GM23338 (cell line): ENCODE measurements at regions not wholly inside any gene's neighbourhood (a gene's known extent, or its start where the extent isn't known, plus 50 kb on each side); places are given as distances from the start of the nearest gene placed in this dataset.
A peak's percentile ranks its signal among the peaks of the same experiment; 100 is the strongest.

ENCODE experiments used
- ATAC-seq: fragments of 200-7000 bp; cut with Tn5 transposase; 3 replicates; pipeline ENCODE4 v1.9.1; 2020
- DNase-seq: peaks from one replicate; pipeline ENCODE4 v3.0.0-alpha.2; 2015; ENCODE audit warnings: low spot score
- H2AFZ ChIP-seq: fragments of 200-600 bp; sonication (generic); 2 replicates; pipeline ENCODE4 v1.8.0; 2016; ENCODE audit warnings: antibody characterized with exemption, mild to moderate bottlenecking, moderate library complexity
- H3F3A ChIP-seq: fragments of 200-600 bp; sonication (generic); replicated peaks from 2 replicates; pipeline ENCODE4 v1.8.0; 2017; ENCODE audit warnings: antibody characterized with exemption, mixed run types, low read depth
- H3K27ac ChIP-seq: fragments of 200-600 bp; sonication (generic); 2 replicates; pipeline ENCODE4 v1.6.1; 2016; ENCODE audit warnings: low read depth
- H3K27me3 ChIP-seq: fragments of 200-600 bp; sonication (generic); 2 replicates; pipeline ENCODE4 v1.8.0; 2016; ENCODE audit warnings: mild to moderate bottlenecking, mixed run types, moderate library complexity; ENCODE audit not compliant: insufficient read depth
- H3K36me3 ChIP-seq: fragments of 200-600 bp; sonication (generic); 2 replicates; pipeline ENCODE4 v1.8.0; 2016; ENCODE audit warnings: mild to moderate bottlenecking; ENCODE audit not compliant: insufficient read depth
- H3K4me1 ChIP-seq: fragments of 200-600 bp; sonication (generic); 2 replicates; pipeline ENCODE4 v1.8.0; 2016; ENCODE audit warnings: mild to moderate bottlenecking, moderate library complexity; ENCODE audit not compliant: insufficient read depth
- H3K4me2 ChIP-seq: fragments of 200-600 bp; sonication (generic); 2 replicates; pipeline ENCODE4 v1.7.1; 2017; ENCODE audit warnings: mixed run types
- H3K4me3 ChIP-seq: fragments of 200-600 bp; sonication (generic); 2 replicates; pipeline ENCODE4 v1.6.1; 2016; ENCODE audit warnings: mixed run types
- H3K79me2 ChIP-seq: fragments of 200-600 bp; sonication (generic); replicated peaks from 2 replicates; pipeline ENCODE4 v1.8.0; 2017; ENCODE audit warnings: mild to moderate bottlenecking; ENCODE audit not compliant: insufficient read depth
- H3K9me2 ChIP-seq: fragments of 200-600 bp; sonication (generic); 2 replicates; pipeline ENCODE4 v1.8.0; 2017; ENCODE audit not compliant: insufficient read depth
- H4K20me1 ChIP-seq: fragments of 200-600 bp; sonication (generic); replicated peaks from 2 replicates; pipeline ENCODE4 v1.8.0; 2017; ENCODE audit warnings: mild to moderate bottlenecking; ENCODE audit not compliant: insufficient read depth
- H3K27ac Mint-ChIP-seq: 2 replicates; pipeline ENCODE4 v1.8.0; 2020; ENCODE audit warnings: inconsistent platforms, mild to moderate bottlenecking, moderate library complexity, mixed read lengths
- H3K27me3 Mint-ChIP-seq: 3 replicates; pipeline ENCODE4 v1.8.0; 2022; ENCODE audit warnings: low read depth, mild to moderate bottlenecking, moderate library complexity, mixed read lengths, inconsistent platforms; ENCODE audit not compliant: insufficient read depth, poor library complexity
- H3K36me3 Mint-ChIP-seq: 3 replicates; pipeline ENCODE4 v1.8.0; 2021; ENCODE audit warnings: low read depth, mild to moderate bottlenecking, inconsistent platforms, moderate library complexity, mixed read lengths
- H3K4me1 Mint-ChIP-seq: 3 replicates; pipeline ENCODE4 v1.8.0; 2020; ENCODE audit warnings: mild to moderate bottlenecking, inconsistent platforms, mixed read lengths
- H3K4me3 Mint-ChIP-seq: 3 replicates; pipeline ENCODE4 v1.8.0; 2021; ENCODE audit warnings: moderate library complexity, mild to moderate bottlenecking, inconsistent platforms, mixed read lengths
- H3K9me3 Mint-ChIP-seq: 3 replicates; pipeline ENCODE4 v1.8.0; 2020; ENCODE audit warnings: moderate library complexity, mild to moderate bottlenecking, inconsistent platforms, mixed read lengths
- EZH2 ChIP-seq: fragments of 200-600 bp; sonication (generic); IDR thresholded peaks from one replicate; pipeline ENCODE4 v1.8.0; 2017; ENCODE audit warnings: antibody characterized with exemption, mild to moderate bottlenecking, low read depth; ENCODE audit not compliant: unreplicated experiment
- EZH2phosphoT487 ChIP-seq: fragments of 200-600 bp; sonication (generic); IDR thresholded peaks from one replicate; pipeline ENCODE4 v1.8.1; 2018; ENCODE audit warnings: antibody characterized with exemption; ENCODE audit not compliant: unreplicated experiment
- JUNB ChIP-seq: IDR thresholded peaks from one replicate; pipeline ENCODE4 v1.6.1; 2016; ENCODE audit warnings: antibody characterized with exemption; ENCODE audit not compliant: unreplicated experiment
- STAT1 ChIP-seq: IDR thresholded peaks from one replicate; pipeline ENCODE4 v1.6.1; 2016; ENCODE audit warnings: antibody characterized with exemption; ENCODE audit not compliant: unreplicated experiment
- ZNF114 ChIP-seq: fragments of 250-450 bp; sonication (Bioruptor Pico); IDR thresholded peaks from 2 replicates; pipeline ENCODE4 v1.5.0; 2020; ENCODE audit warnings: mild to moderate bottlenecking, moderate library complexity
- ZNF331 ChIP-seq: fragments of 250-450 bp; sonication (Bioruptor Pico); IDR thresholded peaks from 2 replicates; pipeline ENCODE4 v1.5.0; 2020; ENCODE audit warnings: low read depth, mild to moderate bottlenecking, moderate library complexity
- TF ChIP-seq, protein P1 (sequence below): IDR thresholded peaks from 2 replicates; pipeline ENCODE4 v1.6.1; 2016; ENCODE audit warnings: antibody characterized with exemption
- TF ChIP-seq, protein P2 (sequence below): fragments of 250-450 bp; sonication (Bioruptor Pico); IDR thresholded peaks from 2 replicates; pipeline ENCODE4 v1.5.0; 2020; ENCODE audit warnings: mild to moderate bottlenecking, moderate library complexity

DNA sequence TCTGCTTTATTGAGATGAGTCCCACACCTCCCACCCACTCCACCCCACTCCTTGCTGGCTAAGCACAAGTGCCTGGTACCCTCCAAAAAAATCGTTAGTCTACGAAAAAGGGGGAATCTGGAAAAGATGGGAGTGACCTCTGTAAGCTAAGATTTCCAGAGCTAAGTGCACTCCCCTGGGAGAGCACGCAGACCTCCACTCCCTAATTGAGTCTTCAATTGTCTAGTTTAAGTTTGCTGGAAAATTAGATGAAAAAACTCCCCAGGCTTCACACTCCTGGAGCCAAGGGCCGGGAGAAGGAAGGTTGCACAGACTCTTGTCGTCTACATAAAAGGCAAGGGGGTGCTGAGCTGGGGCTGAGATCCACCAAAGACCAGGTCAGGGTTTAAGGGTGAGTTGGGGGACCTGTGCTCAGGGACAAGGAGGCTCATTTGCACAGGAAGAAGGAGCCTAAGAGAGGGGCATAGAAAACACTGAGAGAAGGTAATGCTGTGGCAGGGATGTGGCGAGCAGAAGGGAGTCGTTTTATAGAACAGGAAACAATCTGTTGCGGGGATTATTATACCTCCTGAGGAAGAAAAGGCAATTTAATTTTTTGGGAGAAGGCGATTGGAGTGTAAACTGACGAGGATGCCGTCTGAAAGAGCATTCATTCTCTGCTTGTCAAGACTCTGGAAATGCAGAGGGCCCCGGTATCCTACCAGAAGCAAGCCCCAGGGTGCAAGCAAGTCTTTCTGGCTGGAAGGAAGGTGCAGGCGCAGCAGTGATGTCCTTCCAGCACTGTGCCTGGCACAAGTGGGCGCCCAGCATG is 126.5 kb upstream of the DLG1 start:
- H3K9me3 Mint-ChIP-seq: no peaks in the 10 kb centered on the region
- Histone ChIP-seq H3K4me3 (no peak overlapping the region), H3K79me2 (no peaks in the 10 kb centered on the region), H3K4me2 (no peak overlapping the region), H3F3A (no peaks in the 10 kb centered on the region), H3K4me1 (no peaks in the 10 kb centered on the region), H3K27me3 (no peaks in the 10 kb centered on the region), H3K27ac (no peak overlapping the region), H3K9me2 (no peaks in the 10 kb centered on the region), H2AFZ (peak overlapping the region; percentile 78), H3K36me3 (no peaks in the 10 kb centered on the region), H4K20me1 (no peaks in the 10 kb centered on the region)
- no peak for TF ChIP-seq JUNB
- TF ChIP-seq, protein P1, sequence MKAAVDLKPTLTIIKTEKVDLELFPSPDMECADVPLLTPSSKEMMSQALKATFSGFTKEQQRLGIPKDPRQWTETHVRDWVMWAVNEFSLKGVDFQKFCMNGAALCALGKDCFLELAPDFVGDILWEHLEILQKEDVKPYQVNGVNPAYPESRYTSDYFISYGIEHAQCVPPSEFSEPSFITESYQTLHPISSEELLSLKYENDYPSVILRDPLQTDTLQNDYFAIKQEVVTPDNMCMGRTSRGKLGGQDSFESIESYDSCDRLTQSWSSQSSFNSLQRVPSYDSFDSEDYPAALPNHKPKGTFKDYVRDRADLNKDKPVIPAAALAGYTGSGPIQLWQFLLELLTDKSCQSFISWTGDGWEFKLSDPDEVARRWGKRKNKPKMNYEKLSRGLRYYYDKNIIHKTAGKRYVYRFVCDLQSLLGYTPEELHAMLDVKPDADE: no peak
- TF ChIP-seq STAT1: no peak
- no peak for TF ChIP-seq EZH2phosphoT487
- TF ChIP-seq ZNF114 (CRISPR knock-in tag): no peak
- TF ChIP-seq, protein P2, sequence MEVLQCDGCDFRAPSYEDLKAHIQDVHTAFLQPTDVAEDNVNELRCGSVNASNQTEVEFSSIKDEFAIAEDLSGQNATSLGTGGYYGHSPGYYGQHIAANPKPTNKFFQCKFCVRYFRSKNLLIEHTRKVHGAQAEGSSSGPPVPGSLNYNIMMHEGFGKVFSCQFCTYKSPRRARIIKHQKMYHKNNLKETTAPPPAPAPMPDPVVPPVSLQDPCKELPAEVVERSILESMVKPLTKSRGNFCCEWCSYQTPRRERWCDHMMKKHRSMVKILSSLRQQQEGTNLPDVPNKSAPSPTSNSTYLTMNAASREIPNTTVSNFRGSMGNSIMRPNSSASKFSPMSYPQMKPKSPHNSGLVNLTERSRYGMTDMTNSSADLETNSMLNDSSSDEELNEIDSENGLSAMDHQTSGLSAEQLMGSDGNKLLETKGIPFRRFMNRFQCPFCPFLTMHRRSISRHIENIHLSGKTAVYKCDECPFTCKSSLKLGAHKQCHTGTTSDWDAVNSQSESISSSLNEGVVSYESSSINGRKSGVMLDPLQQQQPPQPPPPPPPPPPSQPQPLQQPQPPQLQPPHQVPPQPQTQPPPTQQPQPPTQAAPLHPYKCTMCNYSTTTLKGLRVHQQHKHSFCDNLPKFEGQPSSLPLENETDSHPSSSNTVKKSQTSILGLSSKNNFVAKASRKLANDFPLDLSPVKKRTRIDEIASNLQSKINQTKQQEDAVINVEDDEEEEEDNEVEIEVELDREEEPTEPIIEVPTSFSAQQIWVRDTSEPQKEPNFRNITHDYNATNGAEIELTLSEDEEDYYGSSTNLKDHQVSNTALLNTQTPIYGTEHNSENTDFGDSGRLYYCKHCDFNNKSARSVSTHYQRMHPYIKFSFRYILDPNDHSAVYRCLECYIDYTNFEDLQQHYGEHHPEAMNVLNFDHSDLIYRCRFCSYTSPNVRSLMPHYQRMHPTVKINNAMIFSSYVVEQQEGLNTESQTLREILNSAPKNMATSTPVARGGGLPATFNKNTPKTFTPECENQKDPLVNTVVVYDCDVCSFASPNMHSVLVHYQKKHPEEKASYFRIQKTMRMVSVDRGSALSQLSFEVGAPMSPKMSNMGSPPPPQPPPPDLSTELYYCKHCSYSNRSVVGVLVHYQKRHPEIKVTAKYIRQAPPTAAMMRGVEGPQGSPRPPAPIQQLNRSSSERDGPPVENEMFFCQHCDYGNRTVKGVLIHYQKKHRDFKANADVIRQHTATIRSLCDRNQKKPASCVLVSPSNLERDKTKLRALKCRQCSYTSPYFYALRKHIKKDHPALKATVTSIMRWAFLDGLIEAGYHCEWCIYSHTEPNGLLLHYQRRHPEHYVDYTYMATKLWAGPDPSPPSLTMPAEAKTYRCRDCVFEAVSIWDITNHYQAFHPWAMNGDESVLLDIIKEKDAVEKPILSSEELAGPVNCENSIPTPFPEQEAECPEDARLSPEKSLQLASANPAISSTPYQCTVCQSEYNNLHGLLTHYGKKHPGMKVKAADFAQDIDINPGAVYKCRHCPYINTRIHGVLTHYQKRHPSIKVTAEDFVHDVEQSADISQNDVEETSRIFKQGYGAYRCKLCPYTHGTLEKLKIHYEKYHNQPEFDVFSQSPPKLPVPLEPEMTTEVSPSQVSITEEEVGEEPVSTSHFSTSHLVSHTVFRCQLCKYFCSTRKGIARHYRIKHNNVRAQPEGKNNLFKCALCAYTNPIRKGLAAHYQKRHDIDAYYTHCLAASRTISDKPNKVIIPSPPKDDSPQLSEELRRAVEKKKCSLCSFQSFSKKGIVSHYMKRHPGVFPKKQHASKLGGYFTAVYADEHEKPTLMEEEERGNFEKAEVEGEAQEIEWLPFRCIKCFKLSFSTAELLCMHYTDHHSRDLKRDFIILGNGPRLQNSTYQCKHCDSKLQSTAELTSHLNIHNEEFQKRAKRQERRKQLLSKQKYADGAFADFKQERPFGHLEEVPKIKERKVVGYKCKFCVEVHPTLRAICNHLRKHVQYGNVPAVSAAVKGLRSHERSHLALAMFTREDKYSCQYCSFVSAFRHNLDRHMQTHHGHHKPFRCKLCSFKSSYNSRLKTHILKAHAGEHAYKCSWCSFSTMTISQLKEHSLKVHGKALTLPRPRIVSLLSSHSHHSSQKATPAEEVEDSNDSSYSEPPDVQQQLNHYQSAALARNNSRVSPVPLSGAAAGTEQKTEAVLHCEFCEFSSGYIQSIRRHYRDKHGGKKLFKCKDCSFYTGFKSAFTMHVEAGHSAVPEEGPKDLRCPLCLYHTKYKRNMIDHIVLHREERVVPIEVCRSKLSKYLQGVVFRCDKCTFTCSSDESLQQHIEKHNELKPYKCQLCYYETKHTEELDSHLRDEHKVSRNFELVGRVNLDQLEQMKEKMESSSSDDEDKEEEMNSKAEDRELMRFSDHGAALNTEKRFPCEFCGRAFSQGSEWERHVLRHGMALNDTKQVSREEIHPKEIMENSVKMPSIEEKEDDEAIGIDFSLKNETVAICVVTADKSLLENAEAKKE (CRISPR knock-in tag): no peak
- no peak for TF ChIP-seq EZH2
- TF ChIP-seq ZNF331 (CRISPR knock-in tag): no peak
- DNase-seq (no peak), ATAC-seq (no peak)
- H3K27ac Mint-ChIP-seq: no peak overlapping the region
- no peaks in the 10 kb centered on the region for H3K36me3 Mint-ChIP-seq
- H3K4me3 Mint-ChIP-seq: no peak overlapping the region
- peaks cover 5% of the 10 kb centered on the region for H3K27me3 Mint-ChIP-seq
- peaks cover 9% of the 10 kb centered on the region; the same call in 2 of the 3 replicates for H3K4me1 Mint-ChIP-seq
